ENCODE measurements at regions not wholly inside any gene's neighbourhood (a gene's known extent, or its start where the extent isn't known, plus 50 kb on each side); places are given as distances from the start of the nearest gene placed in this dataset.

GRCh38 chrX:45719751-45720501 lies 519.2 kb upstream of the DIPK2B start:
- DNase-seq: no peak

GRCh38 chrX:45718676-45719075 lies 518.0 kb upstream of the DIPK2B start:
- no peak for DNase-seq

- DNase-seq: no peak
Measured at GRCh38 chrX:45716750-45717149, 516.1 kb upstream of the DIPK2B start.

- no peak for DNase-seq
Measured at GRCh38 chrX:45715748-45716147, 515.1 kb upstream of the DIPK2B start.

- DNase-seq: no peak
Measured at GRCh38 chrX:45714866-45715265, 514.2 kb upstream of the DIPK2B start.

GRCh38 chrX:45712067-45712466 lies 511.4 kb upstream of the DIPK2B start:
- no peak for DNase-seq

GRCh38 chrX:45711231-45711630 lies 510.6 kb upstream of the DIPK2B start:
- no peak for DNase-seq

- DNase-seq: no peak
Measured at GRCh38 chrX:45710081-45710801, 509.6 kb upstream of the DIPK2B start.

GRCh38 chrX:45709381-45709780 lies 508.7 kb upstream of the DIPK2B start:
- DNase-seq: no peak

GRCh38 chrX:45699158-45699557 lies 498.5 kb upstream of the DIPK2B start:
- no peak for DNase-seq

- no peak for DNase-seq
Measured at GRCh38 chrX:45697591-45697990, 496.9 kb upstream of the DIPK2B start.

GRCh38 chrX:45696736-45697135 lies 496.1 kb upstream of the DIPK2B start:
- no peak for DNase-seq

- no peak for DNase-seq
Measured at GRCh38 chrX:45689971-45690370, 489.3 kb upstream of the DIPK2B start.

GRCh38 chrX:45683914-45684313 lies 483.2 kb upstream of the DIPK2B start:
- DNase-seq: no peak

- DNase-seq: no peak
Measured at GRCh38 chrX:45681891-45682290, 481.2 kb upstream of the DIPK2B start.

- DNase-seq: no peak
Measured at GRCh38 chrX:45669715-45670340, 469.2 kb upstream of the DIPK2B start.

- DNase-seq: no peak
Measured at GRCh38 chrX:45668686-45669443, 468.2 kb upstream of the DIPK2B start.

GRCh38 chrX:45667666-45668065 lies 467.0 kb upstream of the DIPK2B start:
- DNase-seq: no peak

- no peak for DNase-seq
Measured at GRCh38 chrX:45664727-45665290, 464.1 kb upstream of the DIPK2B start.

- no peak for DNase-seq
Measured at GRCh38 chrX:45660477-45660876, 459.8 kb upstream of the DIPK2B start.

- DNase-seq: no peak
Measured at GRCh38 chrX:45633419-45633818, 432.7 kb upstream of the DIPK2B start.

GRCh38 chrX:45632506-45632905 lies 431.8 kb upstream of the DIPK2B start:
- no peak for DNase-seq

- DNase-seq: no peak
Measured at GRCh38 chrX:45630078-45630477, 429.4 kb upstream of the DIPK2B start.
